Esophagus (tissue), 2 donors: ENCODE measurements at regions not wholly inside any gene's neighbourhood (a gene's known extent, or its start where the extent isn't known, plus 50 kb on each side); places are given as distances from the start of the nearest gene placed in this dataset.

Experiments used
- H3K27ac ChIP-seq, 2 donors: one replicate each; pipeline ENCODE4 v1.5.1; 2013; ENCODE audit warnings: low read depth in 2 of 2, mild to moderate bottlenecking in 2 of 2, inconsistent platforms in 1 of 2, low read length in 1 of 2, moderate library complexity in 1 of 2
- H3K27me3 ChIP-seq, 2 donors: one replicate each; pipeline ENCODE4 v1.6.1; 2013; ENCODE audit warnings: low read length in 2 of 2, control low read depth in 1 of 2, mild to moderate bottlenecking in 1 of 2; ENCODE audit not compliant: insufficient read depth in 2 of 2, control insufficient read depth in 1 of 2
- H3K36me3 ChIP-seq, 2 donors: one replicate each; pipeline ENCODE4 v1.6.1; 2013; ENCODE audit warnings: low read length in 1 of 2; ENCODE audit not compliant: control insufficient read depth in 2 of 2, insufficient read depth in 2 of 2
- H3K4me1 ChIP-seq, 2 donors: one replicate each; pipeline ENCODE4 v1.6.1; 2013; ENCODE audit warnings: low read length in 1 of 2; ENCODE audit not compliant: control insufficient read depth in 2 of 2, insufficient read depth in 2 of 2
- H3K4me3 ChIP-seq, 2 donors: one replicate each; pipeline ENCODE4 v1.5.1; 2013; ENCODE audit warnings: low read length in 2 of 2, mild to moderate bottlenecking in 2 of 2, low read depth in 1 of 2, moderate library complexity in 1 of 2
- H3K9me3 ChIP-seq, 2 donors: one replicate each; pipeline ENCODE4 v1.6.1; 2013; ENCODE audit warnings: mild to moderate bottlenecking in 2 of 2, low read depth in 1 of 2, low read length in 1 of 2, moderate library complexity in 1 of 2; ENCODE audit not compliant: control insufficient read depth in 2 of 2, insufficient read depth in 1 of 2
- WGBS, 2 donors: extraction: QIAGEN DNeasy Blood & Tissue Kit; methylation state at CpG; one replicate each; pipeline ENCODE4 v1.1.7; 2013; 5-methylcytosine and 5-hydroxymethylcytosine counted together
- donor health status: healthy with polysubstance abuse.
- donor health status: Bipolar disorder and iron deficiency.

- H3K27ac ChIP-seq: no peak overlapping the region
- peaks cover 0 to 4% of the 10 kb centered on the region in 2 donors for H3K36me3 ChIP-seq
- no peaks in the 10 kb centered on the region for H3K27me3 ChIP-seq
- no peak overlapping the region for H3K4me3 ChIP-seq
- no peaks in the 10 kb centered on the region for H3K9me3 ChIP-seq
- WGBS, 2 donors: 71 to 74% methylated on average over 1 of the region's 1 CpG
- peaks cover 2 to 3% of the 10 kb centered on the region in 2 donors for H3K4me1 ChIP-seq
Observed at GRCh38 chr7:130946114-130946513, 212.1 kb upstream of the KLF14 start.

GRCh38 chr7:130947792-130948580 is 214.0 kb upstream of the KLF14 start:
- H3K27ac ChIP-seq: no peak overlapping the region
- H3K4me1 ChIP-seq: peaks cover 6 to 8% of the 10 kb centered on the region in 2 donors

GRCh38 chr7:130948822-130949221 is 214.8 kb upstream of the KLF14 start:
- Histone ChIP-seq H3K27ac (no peak overlapping the region), H3K4me3 (no peak overlapping the region), H3K27me3 (no peaks in the 10 kb centered on the region), H3K36me3 (peaks cover 0 to 7% of the 10 kb centered on the region in 2 donors), H3K9me3 (no peaks in the 10 kb centered on the region), H3K4me1 (peaks cover 6 to 8% of the 10 kb centered on the region in 2 donors)
- WGBS, 2 donors: 79 to 82% methylated on average over 1 of the region's 1 CpG

More at GRCh38 chr7:130947792-130948580, 214.0 kb upstream of the KLF14 start:
- H3K36me3 ChIP-seq: peaks cover 0 to 7% of the 10 kb centered on the region in 2 donors
- H3K4me3 ChIP-seq: no peak overlapping the region
- no peaks in the 10 kb centered on the region for H3K27me3 ChIP-seq
- WGBS, 2 donors: 87 to 89% methylated on average over 6 of the region's 6 CpGs
- no peaks in the 10 kb centered on the region for H3K9me3 ChIP-seq

GRCh38 chr7:130949550-130949949 is 215.5 kb upstream of the KLF14 start:
- Histone ChIP-seq H3K9me3 (no peaks in the 10 kb centered on the region), H3K27me3 (no peaks in the 10 kb centered on the region), H3K4me1 (peaks cover 6 to 8% of the 10 kb centered on the region in 2 donors), H3K27ac (no peak overlapping the region), H3K36me3 (peaks cover 0 to 7% of the 10 kb centered on the region in 2 donors), H3K4me3 (no peak overlapping the region)
- WGBS, 2 donors: 82 to 84% methylated on average over 2 of the region's 2 CpGs

- H3K4me1 ChIP-seq: peaks cover 6 to 8% of the 10 kb centered on the region in 2 donors
- H3K9me3 ChIP-seq: no peaks in the 10 kb centered on the region
- H3K27me3 ChIP-seq: no peaks in the 10 kb centered on the region
- no peak overlapping the region for H3K4me3 ChIP-seq
- H3K36me3 ChIP-seq: peaks cover 0 to 7% of the 10 kb centered on the region in 2 donors
- 67 to 85% methylated on average over 1 of the region's 1 CpG for WGBS, 2 donors
- H3K27ac ChIP-seq: no peak overlapping the region
Observed at GRCh38 chr7:130950054-130950453, 216.0 kb upstream of the KLF14 start.

DNA sequence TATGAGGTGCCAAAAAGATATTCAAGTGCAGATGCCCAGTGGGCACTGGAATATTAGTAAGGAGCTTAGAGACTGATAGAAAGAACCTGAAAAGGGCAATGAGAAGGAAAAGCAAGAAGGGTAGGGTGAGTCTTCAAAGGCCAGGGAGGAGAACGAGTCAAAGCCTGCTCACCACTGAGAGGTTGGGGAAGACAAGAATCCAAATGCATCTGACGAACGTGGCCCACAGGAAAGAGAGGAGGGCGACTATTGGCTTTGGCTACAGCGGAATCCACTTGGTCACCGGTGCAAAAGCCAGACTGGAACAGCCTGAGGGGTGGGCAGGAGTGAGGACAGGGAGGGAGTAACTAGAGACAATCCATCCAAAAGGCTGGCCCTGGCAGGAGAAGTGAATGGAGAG is 216.7 kb upstream of the KLF14 start:
- Histone ChIP-seq H3K36me3 (peaks cover 0 to 7% of the 10 kb centered on the region in 2 donors), H3K27ac (no peak overlapping the region), H3K9me3 (no peaks in the 10 kb centered on the region), H3K4me3 (no peak overlapping the region), H3K27me3 (no peaks in the 10 kb centered on the region), H3K4me1 (peaks cover 5 to 6% of the 10 kb centered on the region in 2 donors)
- 66 to 77% methylated on average over 6 of the region's 6 CpGs for WGBS, 2 donors

GRCh38 chr7:130951303-130951975 is 217.4 kb upstream of the KLF14 start:
- Histone ChIP-seq H3K36me3 (peaks cover 0 to 7% of the 10 kb centered on the region in 2 donors), H3K4me1 (peaks cover 5 to 6% of the 10 kb centered on the region in 2 donors), H3K4me3 (no peak overlapping the region), H3K27ac (no peak overlapping the region), H3K9me3 (no peaks in the 10 kb centered on the region), H3K27me3 (no peaks in the 10 kb centered on the region)
- 84 to 86% methylated on average over 14 of the region's 14 CpGs for WGBS, 2 donors

DNA sequence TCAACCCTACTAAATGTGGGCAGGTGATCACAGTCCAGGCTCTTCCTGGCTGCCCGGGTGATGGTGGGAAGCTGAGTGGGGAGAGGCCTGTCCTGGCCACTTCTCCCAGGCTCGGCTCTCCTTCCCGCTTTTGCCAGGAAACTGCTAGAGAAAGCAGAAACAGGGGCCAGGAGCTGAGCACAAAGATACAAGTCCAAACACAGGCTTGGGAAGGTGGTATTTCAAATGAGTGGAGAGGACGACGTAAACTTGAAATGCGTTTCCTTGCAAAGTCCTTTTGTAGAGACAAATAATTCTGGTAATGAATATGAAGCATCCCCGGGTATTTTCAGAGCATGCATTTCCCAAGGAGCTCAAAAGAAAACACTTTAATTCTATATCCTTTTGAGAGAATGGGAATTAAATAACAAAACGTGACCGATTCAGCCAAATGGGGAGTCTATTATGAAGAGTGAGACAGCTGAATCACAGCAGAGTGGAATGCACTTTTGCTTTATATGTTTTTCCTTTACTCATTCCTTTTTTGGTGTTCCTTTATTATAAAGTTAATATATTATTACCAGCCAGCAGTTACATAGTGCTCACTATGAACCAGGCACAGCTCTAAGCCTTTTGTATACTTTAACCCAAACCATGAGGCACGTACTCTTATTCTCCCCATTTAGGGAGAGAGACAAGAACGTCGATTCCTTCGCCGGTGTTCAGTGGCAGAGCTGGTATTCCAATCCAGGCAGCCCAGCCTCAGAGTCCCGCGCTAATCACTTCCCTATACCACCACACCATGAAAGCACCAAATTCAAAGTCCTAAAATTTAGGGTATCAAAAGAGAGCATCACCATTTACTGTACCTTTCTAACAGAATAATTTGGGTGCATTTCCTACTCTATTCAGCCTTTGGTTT is 218.2 kb upstream of the KLF14 start:
- no peak overlapping the region for H3K4me3 ChIP-seq
- WGBS, 2 donors: 66 to 75% methylated on average over 16 of the region's 16 CpGs
- H3K27me3 ChIP-seq: no peaks in the 10 kb centered on the region
- no peaks in the 10 kb centered on the region for H3K9me3 ChIP-seq
- H3K27ac ChIP-seq: no peak overlapping the region
- peaks cover 0 to 7% of the 10 kb centered on the region in 2 donors for H3K36me3 ChIP-seq
- peaks cover 5 to 6% of the 10 kb centered on the region in 2 donors for H3K4me1 ChIP-seq

GRCh38 chr7:130953196-130953595 is 219.2 kb upstream of the KLF14 start:
- peaks cover 5 to 6% of the 10 kb centered on the region in 2 donors for H3K4me1 ChIP-seq
- peaks cover 0 to 7% of the 10 kb centered on the region in 2 donors for H3K36me3 ChIP-seq
- WGBS, 2 donors: 87% methylated on average over 4 of the region's 4 CpGs
- H3K27me3 ChIP-seq: no peaks in the 10 kb centered on the region
- H3K4me3 ChIP-seq: no peak overlapping the region
- no peak overlapping the region for H3K27ac ChIP-seq
- H3K9me3 ChIP-seq: no peaks in the 10 kb centered on the region
